OCI-LY3 (cell line): ENCODE measurements at regions not wholly inside any gene's neighbourhood (a gene's known extent, or its start where the extent isn't known, plus 50 kb on each side); places are given as distances from the start of the nearest gene placed in this dataset.

Experiments used
- CTCF ChIP-seq: fragments of 200-600, 300-600 bp; sonication (generic); IDR thresholded peaks from 2 replicates; pipeline ENCODE4 v1.5.1; 2014; ENCODE audit warnings: antibody characterized with exemption, low read length, low read depth
- EZH2phosphoT487 ChIP-seq: fragments of 200-600 bp; shearing (Covaris generic); IDR thresholded peaks from 2 replicates; pipeline ENCODE4 v1.6.1; 2018; ENCODE audit warnings: antibody characterized with exemption, mixed run types, low read depth

DNA sequence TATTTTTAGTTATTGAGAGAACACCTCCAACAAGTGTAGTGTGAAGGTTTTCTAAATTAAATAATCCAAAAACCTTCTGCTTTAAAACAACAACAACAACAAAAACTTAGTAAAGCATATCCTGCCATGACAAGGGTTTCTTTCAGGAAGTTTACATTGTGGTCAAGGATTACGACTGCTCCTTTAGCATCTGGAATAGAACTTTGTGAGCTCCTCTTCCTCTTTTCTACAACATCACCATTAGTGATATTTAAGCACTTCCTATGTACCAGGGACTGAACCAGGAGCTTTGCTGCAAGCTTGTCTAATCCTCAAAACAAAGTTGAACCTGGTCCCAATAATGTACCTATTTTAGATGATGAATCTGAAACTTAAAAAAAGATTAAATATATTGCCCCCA lies 315.4 kb upstream of the KITLG start:
- TF ChIP-seq CTCF (no peak), EZH2phosphoT487 (no peak)
